ENCODE measurements at regions not wholly inside any gene's neighbourhood (a gene's known extent, or its start where the extent isn't known, plus 50 kb on each side); places are given as distances from the start of the nearest gene placed in this dataset.

GRCh38 chr2:13821255-13821880 lies 811.1 kb upstream of the LRATD1 start:
- no peak for TF ChIP-seq SPI1 (IDR thresholded peaks at IDR 0.05; ENCODE audit: low read depth, low read length)
- TF ChIP-seq POLR2A (IDR thresholded peaks at IDR 0.05; ENCODE audit: low read depth, low read length): no peak
